ENCODE measurements at regions not wholly inside any gene's neighbourhood (a gene's known extent, or its start where the extent isn't known, plus 50 kb on each side); places are given as distances from the start of the nearest gene placed in this dataset.

DNA sequence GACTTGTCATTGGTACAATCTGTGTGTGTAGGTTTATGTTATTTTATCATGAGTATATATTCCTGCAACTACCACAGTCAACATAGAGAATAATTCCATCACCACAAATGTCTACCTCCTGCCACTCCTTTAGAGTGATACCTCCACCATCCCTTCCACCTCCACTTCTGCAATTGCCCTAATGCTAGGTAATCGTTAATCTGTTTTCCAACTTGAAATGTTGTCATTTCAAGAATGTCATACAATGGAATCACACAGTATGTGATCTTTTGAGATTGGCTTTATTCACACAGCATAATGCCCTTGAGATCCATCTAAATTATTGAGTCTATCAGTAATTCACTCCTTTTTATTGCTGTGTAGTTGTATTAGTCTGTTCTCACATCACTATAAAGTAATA is 414.8 kb upstream of the C16orf82 start:
- no peak for DNase-seq (ENCODE audit: low spot score)

DNA sequence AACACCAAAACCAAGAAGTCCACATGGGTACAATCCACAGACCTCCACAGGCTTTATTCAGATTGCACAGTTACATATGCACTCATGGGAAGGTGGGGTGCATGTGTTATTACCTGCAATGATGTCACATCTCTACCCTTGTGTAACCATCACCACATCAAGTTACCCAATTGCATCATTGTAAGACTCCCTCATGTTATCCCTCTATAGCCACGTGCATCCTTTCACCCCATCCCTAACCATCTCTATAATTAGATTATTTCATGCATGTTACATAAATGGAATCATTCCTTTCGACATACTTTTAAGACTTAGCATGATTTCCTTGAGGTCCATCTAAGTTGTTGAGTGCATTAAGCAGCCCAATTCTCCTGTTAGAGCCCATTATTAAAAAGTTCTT is 408.2 kb upstream of the C16orf82 start:
- no peak for DNase-seq (ENCODE audit: low spot score)

DNA sequence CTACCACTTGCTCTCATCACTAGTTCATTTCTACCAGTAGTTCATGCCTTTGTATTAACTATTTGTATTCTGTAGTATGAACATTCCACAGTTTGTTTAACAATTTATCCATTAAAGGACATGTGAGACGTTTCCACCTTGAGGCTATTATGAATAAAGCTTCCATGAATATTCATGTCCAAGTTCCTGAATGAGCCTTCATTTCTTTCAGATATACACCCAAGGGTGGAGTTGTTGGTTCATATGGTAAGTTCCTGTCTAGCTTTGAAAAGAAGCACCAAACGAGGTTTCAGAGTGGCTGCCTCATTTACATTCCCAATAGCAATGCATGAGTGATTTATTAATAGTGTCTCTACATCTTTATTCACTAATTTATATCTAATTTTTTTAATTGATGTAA is 407.8 kb upstream of the C16orf82 start:
- DNase-seq (ENCODE audit: low spot score), result no peak

DNA sequence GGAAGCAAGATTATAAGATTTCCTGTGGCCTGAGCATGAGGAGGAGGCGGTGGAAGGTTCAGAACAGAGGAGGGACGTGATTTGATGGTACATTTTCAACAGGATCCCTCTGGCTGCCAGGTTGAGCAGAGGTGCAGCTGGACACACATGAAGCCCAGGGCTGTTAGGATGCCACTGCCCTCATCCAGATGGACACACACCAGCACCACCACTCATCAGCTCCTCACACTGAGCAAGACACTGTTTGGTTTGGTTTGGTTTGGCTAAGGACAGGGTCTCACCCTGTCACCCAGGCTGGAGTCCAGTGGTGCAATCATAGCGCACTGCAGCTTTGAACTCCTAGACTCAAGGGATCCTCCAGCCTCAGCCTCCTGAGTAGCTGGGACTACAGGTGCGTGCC is 402.6 kb upstream of the C16orf82 start:
- DNase-seq (ENCODE audit: low spot score), result no peak

DNA sequence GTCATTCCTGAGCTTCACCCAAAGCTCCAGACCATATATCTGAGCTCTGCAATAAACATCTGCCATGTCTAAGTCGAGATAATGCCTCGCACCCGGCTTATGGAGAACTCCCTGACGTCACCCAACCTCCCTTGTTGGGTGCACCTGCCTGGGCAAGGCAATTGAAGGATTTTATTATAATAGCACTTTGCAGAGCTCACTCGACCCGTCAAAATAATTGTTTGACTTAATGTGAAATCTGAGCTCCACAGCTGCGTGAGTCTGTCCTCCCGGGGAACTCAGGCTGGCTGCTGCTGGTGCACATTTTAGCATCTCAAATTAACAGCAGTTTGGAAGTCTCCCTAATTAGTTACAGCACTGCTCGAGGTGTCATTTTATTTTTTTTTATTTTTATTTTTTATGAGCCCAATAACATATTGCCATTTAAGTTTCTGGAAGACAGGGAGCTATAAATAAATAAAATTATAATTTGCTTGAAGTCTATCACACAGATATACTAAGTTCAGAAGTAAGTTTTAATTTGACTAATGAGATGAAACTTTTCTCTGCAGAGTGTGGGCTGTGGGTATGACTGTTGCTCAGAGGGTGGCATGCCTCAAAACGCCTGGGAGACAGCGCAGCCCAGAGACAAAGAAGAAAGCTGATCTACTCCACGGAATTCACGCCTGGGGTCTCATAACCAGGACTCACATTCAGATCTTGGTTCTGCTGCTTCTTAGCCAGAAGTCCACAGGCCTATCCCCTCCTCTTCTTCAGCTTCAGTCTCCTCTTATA is 401.4 kb upstream of the C16orf82 start:
- no peak for DNase-seq (ENCODE audit: low spot score)

DNA sequence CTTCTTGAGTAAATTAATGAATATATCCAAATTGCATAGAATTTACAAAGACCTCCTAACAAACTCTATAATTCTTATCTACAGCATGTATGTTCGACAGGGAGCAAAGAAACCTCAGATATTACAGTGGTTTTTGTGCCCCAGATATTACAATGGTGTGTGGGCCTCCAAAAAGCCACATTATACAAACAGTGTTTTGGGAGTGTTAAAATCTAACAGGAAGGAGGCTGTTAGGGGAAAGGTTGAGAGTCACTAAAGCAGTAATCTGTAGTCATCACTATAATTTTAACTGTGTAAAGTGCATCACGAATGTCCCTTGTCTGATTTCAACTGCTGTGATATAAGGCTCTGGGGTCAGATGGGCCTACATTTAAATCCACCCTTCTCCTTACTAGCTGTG is 400.2 kb upstream of the C16orf82 start:
- DNase-seq (ENCODE audit: low spot score), result no peak

DNA sequence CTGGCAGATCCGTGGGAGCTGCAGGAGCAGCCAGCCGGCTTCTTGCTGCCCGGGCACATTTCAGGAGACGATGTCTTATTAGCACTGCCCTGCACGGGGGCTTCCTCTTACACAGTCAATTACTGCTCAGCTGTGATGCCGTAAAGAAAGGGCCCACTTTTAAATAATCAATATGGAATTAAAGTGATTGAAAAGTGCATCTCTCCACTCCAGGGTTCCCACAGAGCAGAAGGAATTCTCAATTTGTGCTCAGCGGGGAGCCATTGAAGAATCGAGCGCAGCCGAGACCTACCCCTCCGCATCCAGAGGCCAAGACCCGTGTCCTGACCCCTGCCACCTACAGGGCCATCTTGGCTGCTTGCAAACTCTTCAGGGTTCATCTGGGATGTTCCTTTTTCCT is 399.4 kb upstream of the C16orf82 start:
- DNase-seq (ENCODE audit: low spot score), result no peak

DNA sequence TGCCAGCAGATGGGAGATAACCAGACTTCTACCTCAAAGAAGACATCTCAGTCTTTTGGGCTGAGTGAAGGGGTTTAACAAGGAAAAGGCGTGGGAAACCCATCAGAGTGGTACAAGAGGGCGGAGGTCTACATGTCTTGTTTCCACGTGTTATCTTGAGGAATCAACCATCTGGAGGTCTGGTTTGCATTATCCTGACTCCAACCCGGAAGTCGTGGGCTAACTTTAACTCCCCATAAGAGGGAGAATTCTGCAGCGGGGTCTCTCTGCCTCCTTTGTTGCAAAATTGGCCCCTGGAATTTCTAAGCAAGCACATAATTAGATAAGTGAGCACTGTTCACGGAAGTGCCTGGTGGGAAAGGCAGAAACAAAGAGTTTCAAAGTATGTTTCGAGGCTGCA is 398.7 kb upstream of the C16orf82 start:
- DNase-seq (ENCODE audit: low spot score), result no peak

DNA sequence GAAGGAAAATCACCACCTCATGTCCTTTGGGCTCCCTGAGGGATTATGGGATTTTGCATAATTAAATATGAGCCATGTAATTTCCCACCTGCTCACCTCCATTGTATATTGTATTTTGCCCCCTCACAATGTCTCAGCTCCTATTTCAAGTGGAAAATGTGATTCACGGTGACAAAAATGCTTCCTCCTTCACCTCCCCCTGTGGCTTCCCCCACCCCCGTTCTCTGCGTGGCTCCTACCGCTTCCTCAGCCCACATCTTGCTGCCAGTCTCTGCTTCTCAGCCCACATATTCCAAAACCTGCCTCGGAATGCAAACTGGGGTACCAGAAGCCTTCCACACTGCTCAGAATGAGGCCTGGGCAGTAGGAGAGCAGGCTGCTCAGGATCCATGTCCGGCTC is 394.5 kb upstream of the C16orf82 start:
- no peak for DNase-seq (ENCODE audit: low spot score)

DNA sequence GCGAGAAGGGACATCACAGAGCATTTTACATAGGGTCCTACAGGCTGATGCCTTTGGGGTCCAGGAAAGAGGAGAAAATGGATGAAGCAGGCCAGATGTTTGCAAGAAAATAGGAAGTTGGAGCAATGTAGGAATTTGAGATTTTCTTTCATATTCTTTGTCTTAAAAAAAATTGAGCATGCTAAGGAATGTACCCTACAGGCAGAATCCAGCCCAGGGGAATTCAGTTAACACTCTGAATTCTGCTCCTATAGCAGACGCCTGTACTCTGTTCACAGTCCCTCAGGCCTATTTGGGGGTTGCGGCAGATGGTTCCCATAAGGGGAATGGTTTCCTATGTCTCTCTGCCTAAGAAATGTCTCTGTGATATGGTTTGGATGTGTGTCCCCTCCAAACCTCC is 393.7 kb upstream of the C16orf82 start:
- no peak for DNase-seq (ENCODE audit: low spot score)

DNA sequence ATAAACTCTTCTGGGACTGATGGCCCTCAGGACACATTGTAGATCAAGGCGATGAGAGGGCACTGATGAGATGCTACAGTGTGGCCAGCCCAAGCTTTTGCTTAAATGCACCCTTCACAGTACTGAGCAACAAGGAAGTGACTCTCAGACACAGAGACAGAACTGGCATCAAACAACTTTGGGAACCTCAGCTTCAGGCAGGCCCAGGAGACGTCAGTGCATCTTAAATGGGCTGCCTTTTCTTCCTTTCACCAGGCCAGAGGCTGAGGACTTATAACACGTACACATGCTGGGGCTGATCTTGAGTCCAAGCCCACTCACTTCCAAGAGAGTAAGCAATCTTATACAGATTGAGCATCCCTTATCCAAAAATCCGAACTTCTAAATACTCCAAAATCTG is 386.1 kb upstream of the C16orf82 start:
- no peak for DNase-seq (ENCODE audit: low spot score)

DNA sequence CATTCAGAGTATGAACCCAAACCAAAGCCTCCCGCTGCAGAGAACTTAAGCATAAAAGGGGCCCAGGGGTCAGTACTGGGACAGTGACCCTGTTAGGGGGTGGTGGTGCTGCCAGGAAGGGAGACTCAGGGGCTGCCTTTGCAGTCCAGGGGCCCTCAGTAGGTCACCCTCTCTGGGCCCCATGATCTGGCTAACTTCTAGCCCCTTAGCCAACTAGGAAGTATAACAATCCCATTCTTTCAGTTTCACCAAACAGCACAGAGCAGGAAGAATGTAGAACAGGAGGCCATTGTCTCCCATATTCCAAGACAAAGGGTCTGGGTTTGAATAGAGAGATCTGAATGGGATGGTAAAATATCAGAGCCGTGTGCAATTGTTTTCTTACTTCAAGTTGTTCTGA is 378.6 kb upstream of the C16orf82 start:
- peak; percentile 79 for DNase-seq (ENCODE audit: low spot score)

DNA sequence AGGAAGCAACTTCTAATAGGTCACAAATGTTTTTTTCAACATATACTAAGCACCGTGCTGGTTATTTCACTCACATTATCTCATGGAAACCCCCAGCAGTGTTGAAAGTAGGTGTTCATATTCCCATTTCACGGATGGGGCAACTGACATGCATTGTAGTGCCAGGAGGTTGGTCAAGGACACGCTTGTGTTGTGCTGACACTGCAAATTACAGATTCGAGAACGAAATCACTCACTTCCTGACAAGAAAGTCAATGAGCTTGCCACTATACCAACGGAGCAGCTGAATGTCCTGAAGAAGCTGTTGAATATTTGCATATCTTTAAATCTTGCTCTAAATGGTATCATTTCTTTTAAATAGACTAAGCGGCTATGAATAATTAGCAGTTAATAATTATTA is 378.0 kb upstream of the C16orf82 start:
- DNase-seq (ENCODE audit: low spot score), result no peak

DNA sequence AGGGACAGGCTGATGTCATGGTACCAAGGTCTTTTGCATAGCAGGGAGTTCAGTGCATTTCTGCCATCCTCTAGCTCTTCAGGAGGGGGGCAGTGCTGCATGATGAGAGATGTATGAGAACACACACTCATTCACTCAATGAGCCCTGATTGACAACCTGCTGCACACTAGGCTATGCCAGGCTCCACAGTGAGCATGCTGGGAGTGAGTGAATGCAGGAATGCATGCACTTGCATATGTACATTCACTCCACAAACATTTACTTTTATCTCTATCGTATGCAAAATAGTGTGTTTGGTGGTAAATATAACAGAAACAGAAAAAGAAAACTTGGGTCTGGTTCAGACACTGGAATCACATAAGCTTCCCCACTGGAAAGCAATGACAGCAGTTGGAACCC is 374.1 kb upstream of the C16orf82 start:
- DNase-seq (ENCODE audit: low spot score), result no peak

DNA sequence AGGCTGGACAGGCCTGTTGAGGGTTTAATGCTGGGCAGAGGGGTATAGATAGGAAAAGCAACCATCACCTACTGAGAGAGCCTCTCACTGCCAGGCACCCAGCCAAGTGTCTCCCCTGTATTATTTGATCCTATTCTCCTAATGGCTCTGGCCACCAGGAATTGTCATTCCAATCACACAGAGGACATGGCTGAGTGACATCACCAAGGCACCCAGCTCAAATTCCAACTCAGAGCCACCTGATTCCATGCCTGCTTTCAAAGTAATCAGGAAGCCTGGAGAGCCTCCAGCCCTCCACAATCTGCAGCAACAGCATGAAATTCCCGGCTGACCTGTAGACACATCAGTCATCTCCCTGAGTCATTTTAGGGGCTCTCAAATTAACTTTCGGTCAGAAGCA is 368.9 kb upstream of the C16orf82 start:
- DNase-seq (ENCODE audit: low spot score), result no peak

DNA sequence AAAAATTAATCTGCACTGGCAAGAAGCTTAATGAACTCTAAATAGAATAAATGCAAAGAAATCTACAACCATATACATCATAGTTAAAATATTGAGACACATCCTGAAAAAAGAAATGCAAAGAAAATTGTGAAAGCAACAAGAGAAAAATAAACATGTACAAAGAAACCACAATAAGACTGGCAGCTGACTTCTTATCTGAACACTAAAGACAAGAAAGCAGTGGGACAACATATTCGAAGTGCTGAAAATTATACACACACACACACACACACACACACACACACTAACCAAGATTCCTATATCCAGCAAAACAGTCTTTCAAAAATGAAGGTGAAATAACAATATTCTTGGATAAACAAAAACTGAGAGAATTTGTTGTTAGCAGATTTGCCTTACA is 366.5 kb upstream of the C16orf82 start:
- DNase-seq (ENCODE audit: low spot score), result no peak

DNA sequence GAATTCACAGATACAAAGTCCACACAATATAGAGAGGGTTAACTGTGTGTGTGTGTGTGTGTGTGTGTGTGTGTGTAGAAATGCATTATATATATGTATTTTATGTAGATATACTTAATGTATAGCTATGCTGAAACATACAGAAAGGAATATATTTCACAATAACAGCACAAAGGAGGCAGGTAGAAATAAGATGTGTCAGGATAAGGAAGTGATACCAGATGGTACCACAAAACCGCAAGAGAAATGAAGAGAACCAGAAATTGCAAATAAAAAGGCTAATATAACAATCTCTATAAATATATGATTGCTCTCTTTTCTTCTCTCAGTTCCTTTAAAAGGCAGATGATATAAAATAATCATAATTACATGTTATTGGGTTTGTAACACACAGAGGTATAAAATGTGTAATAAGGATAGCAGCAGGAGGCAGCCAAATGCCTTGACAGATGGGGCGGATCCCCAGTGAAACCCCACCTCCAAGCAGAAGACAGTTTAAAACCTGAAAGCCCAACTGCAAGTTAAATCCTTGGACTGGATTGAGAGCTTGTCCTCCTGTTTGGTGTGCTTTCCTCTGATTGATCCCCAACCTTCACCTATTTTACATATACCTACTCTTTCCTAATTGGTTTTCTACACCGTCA is 365.4 kb upstream of the C16orf82 start:
- no peak for DNase-seq (ENCODE audit: low spot score)

DNA sequence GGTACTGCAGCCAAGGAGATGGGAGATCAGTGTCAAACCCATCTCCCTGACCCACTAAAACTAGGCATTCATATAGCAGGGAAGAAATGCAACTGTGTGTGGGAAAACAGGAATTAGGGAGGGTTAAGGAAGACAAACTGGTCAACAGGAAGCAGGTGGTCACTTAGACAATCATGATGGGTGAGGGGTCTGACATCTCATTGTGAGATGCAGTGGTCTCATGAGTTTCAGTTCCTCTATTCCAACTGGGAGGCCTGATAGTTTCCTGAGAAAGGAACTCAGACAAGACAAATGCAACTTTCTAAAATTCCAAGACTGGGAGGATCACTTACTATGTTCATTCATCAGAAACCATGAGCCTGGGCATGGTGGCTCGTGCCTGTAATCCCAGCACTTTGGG is 361.4 kb upstream of the C16orf82 start:
- no peak for DNase-seq (ENCODE audit: low spot score)

DNA sequence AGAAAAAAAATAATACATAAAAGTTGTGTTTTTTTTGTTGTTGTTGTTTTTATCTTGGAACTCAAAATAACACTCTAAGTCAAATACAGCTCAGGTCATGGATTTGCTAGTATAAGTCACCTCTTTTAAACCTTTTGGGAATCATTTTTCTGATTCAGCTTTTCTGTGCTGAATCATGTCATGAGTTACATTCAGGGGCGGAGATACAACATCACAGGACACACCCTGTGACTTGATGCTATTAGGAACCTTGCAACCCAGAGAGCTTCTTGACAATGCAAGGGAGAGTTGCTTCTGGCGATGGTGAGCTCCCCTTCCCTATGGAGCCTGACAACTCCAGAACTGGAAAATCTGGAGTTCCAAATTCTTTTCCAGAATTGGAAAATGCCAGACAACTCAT is 358.3 kb upstream of the C16orf82 start:
- DNase-seq (ENCODE audit: low spot score), result no peak

DNA sequence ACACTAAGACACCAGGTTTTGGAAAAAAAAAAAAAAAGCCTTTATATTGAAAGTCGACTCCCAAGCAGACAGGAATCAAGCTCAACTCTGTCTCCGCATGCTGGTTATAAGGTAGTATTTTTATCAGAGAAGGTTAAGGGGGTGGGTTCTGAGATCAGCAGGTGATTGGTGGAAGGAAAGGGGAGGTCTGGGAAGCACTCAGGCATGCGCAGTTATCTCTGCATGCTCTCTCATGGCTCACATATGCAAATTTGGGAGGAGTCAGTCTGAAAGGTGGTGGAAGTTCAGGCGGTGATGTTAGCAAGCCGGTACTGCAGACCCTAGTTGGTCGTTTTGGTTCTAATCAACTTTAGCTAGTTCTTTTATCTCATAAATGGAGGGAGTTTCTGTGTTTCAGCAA is 357.6 kb upstream of the C16orf82 start:
- DNase-seq (ENCODE audit: low spot score), result no peak

DNA sequence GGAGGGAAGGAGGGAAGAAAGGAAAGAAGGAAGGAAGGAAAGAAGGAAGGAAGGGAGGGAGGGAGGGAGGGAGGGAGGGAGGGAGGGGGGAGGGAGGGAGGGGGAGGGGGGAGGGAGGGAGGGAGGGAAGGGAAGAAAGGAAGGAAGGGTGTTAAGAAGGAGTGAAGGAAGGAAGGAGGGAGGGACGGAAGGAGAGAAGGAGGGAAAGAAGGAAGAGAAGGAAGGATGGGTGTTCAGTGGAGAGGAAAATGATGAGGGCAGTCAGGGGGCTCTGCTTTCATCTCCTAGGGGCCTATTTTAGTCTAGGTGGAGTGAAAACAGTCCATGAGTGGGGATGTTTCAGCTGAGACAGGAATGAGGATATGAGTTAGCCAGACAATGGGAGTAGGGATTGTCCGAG is 357.0 kb upstream of the C16orf82 start:
- no peak for DNase-seq (ENCODE audit: low spot score)

DNA sequence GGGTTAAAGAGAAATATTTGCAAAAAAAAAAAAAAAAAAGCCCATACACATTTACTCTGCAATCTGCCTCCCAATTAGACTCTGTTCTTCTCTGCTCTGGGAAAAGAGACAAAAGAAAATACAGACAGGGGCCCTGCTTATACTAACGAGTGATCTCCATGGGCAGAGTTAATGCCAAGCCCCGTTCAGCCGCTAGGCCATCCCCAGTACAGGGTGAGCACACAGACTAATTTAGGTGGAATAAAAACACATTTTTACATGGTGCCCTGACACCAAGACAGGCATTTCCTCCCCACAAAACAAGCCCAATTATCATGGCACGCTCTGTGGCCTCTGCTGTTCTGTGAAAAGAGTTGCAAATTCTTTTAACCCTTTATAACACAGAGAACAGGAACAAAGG is 356.3 kb upstream of the C16orf82 start:
- no peak for DNase-seq (ENCODE audit: low spot score)

DNA sequence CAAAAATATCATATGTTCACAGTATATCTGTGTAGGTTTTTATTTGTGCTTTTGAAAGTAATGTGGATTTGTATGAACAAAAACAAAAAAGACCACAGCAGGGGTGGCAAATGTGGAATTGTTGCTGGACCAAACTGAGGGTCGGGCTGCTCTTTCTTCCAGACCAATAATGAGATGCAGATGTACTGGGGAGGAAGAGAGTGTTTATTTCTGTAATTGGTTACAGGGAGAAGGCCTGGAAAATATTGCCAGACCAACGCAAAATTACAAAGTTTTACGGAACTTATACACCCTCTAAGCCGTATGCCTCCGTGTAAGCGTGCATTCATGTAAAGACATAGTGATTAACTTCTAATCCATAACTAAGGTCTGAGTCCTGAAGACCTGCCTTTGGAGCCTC is 353.9 kb upstream of the C16orf82 start:
- DNase-seq (ENCODE audit: low spot score), result no peak

DNA sequence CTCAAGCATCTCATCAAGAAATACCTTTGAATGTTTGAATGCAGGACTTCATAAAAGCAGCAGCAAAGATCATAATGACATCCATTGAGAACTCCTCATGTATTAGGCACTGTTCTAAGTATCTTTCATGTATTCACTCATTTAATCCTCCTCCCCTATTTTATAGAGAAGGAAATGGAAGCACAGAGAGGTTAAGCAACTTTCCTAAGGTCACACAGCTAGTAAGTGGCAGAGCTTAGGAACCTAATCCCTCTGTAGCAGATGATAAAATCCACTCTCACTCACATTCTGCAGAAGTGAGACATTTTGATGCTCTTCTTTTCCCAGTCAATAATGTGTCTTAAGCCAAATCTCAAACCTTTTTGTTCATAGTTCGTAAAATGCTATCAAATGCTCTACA is 350.8 kb upstream of the C16orf82 start:
- no peak for DNase-seq (ENCODE audit: low spot score)

Measured in Ammon's horn (tissue), 1 donor.